ENCODE measurements at regions not wholly inside any gene's neighbourhood (a gene's known extent, or its start where the extent isn't known, plus 50 kb on each side); places are given as distances from the start of the nearest gene placed in this dataset.

DNA sequence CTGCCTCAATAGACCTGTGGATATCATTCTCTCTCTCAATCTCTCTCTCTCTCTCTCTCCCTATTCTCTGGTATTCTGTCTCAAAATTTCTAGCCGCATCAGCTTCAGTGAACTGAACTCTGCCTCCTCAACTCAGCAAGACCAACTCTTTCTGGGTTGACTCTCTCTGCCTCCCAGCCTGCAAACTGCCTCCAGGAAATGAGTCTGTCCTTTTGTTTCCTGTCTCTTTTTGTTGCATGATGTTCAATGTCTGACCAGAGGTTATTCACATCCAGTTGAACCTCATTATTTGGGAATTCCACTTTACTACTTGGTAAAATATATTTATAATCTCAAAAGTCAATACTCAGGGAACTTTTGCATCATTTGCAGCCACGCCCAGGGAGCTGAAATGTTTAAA is 682.7 kb upstream of the FZD8 start:
- no peak for ATAC-seq
- 94% methylated on average over 2 of the region's 2 CpGs for WGBS, 2 donors

GRCh38 chr10:36313142-36313541 is 671.0 kb upstream of the FZD8 start:
- ATAC-seq (no peak), DNase-seq (no peak)
- Histone ChIP-seq H3K4me1 (no peaks in the 10 kb centered on the region), H3K9me3 (peaks cover 0 to 9% (median 0%) of the 10 kb centered on the region in 11 donors), H3K27ac (no peak overlapping the region), H3K4me3 (no peak overlapping the region), H3K27me3 (no peaks in the 10 kb centered on the region), H3K36me3 (no peaks in the 10 kb centered on the region)
- TF ChIP-seq, protein P1, sequence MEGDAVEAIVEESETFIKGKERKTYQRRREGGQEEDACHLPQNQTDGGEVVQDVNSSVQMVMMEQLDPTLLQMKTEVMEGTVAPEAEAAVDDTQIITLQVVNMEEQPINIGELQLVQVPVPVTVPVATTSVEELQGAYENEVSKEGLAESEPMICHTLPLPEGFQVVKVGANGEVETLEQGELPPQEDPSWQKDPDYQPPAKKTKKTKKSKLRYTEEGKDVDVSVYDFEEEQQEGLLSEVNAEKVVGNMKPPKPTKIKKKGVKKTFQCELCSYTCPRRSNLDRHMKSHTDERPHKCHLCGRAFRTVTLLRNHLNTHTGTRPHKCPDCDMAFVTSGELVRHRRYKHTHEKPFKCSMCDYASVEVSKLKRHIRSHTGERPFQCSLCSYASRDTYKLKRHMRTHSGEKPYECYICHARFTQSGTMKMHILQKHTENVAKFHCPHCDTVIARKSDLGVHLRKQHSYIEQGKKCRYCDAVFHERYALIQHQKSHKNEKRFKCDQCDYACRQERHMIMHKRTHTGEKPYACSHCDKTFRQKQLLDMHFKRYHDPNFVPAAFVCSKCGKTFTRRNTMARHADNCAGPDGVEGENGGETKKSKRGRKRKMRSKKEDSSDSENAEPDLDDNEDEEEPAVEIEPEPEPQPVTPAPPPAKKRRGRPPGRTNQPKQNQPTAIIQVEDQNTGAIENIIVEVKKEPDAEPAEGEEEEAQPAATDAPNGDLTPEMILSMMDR (IDR thresholded peaks at IDR 0.05) = no peak
- intact Hi-C loops (cut with DNase I) = no loop called here
- 88 to 95% methylated on average over 7 of the region's 7 CpGs for WGBS, 2 donors

More for the DNA sequence above, 682.7 kb upstream of the FZD8 start:
- Histone ChIP-seq H3K27ac (no peak overlapping the region), H3K9me3 (peaks cover 0 to 12% (median 0%) of the 10 kb centered on the region in 11 donors), H3K27me3 (no peaks in the 10 kb centered on the region), H3K36me3 (no peaks in the 10 kb centered on the region), H3K4me3 (no peak overlapping the region), H3K4me1 (no peaks in the 10 kb centered on the region)
- TF ChIP-seq, protein P1 (IDR thresholded peaks at IDR 0.05) = no peak
- intact Hi-C loops (cut with DNase I) = no loop called here
- DNase-seq = no peak

- TF ChIP-seq, protein P1 (IDR thresholded peaks at IDR 0.05) = no peak
- no peak overlapping the region for H3K4me3 ChIP-seq
- H3K27me3 ChIP-seq = no peaks in the 10 kb centered on the region
- ATAC-seq (no peak), DNase-seq (no peak)
- H3K36me3 ChIP-seq = no peaks in the 10 kb centered on the region
- intact Hi-C loops (cut with DNase I) = no loop called here
- H3K4me1 ChIP-seq = no peaks in the 10 kb centered on the region
- H3K9me3 ChIP-seq = peaks cover 0 to 14% (median 0%) of the 10 kb centered on the region in 11 donors
- no peak overlapping the region for H3K27ac ChIP-seq
Measured at GRCh38 chr10:36303896-36304295, 661.8 kb upstream of the FZD8 start.

DNA sequence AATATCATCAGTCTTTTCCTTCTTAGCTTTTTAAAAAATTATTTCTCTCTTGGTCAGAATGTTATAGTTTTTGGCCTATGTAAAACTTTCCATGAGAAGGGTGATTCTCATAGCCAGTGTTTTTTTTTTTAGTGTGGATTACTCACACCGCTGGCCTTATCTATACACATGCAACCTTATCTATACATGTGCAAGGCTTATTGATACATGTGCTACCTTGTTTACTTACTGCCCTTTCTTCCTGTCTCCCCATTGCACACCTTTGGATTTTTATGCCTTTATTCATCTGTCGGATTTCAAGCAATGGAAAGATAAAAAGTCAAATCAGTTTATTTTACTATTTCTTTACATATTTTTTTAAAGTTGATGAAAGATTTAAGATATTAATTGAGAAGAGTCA is 660.0 kb upstream of the FZD8 start:
- ATAC-seq (no peak), DNase-seq (no peak)
- no peaks in the 10 kb centered on the region for H3K27me3 ChIP-seq
- H3K9me3 ChIP-seq = no peaks in the 10 kb centered on the region
- intact Hi-C loops (cut with DNase I) = no loop called here
- TF ChIP-seq, protein P1 (IDR thresholded peaks at IDR 0.05) = no peak
- H3K36me3 ChIP-seq = no peaks in the 10 kb centered on the region
- no peaks in the 10 kb centered on the region for H3K4me1 ChIP-seq
- no peak overlapping the region for H3K27ac ChIP-seq
- no peak overlapping the region for H3K4me3 ChIP-seq
- WGBS, 2 donors = 84 to 87% methylated on average over 2 of the region's 2 CpGs

- Histone ChIP-seq H3K27ac (no peak overlapping the region), H3K9me3 (no peaks in the 10 kb centered on the region), H3K4me3 (no peak overlapping the region), H3K36me3 (no peaks in the 10 kb centered on the region), H3K27me3 (no peaks in the 10 kb centered on the region), H3K4me1 (no peaks in the 10 kb centered on the region)
- TF ChIP-seq, protein P1 (IDR thresholded peaks at IDR 0.05) = no peak
- intact Hi-C loops (cut with DNase I) = no loop called here
- no peak for DNase-seq
- 98 to 100% methylated on average over 1 of the region's 1 CpG for WGBS, 2 donors
- no peak for ATAC-seq
Measured at GRCh38 chr10:36301539-36301938, 659.4 kb upstream of the FZD8 start.

Measured in heart right ventricle (tissue), 16 donors.